ENCODE measurements at regions not wholly inside any gene's neighbourhood (a gene's known extent, or its start where the extent isn't known, plus 50 kb on each side); places are given as distances from the start of the nearest gene placed in this dataset.

- DNase-seq (ENCODE audit: low read depth) = no peak
- in situ Hi-C loops (cut with HindIII; ENCODE audit: low pct_unique_long_range_greater_than_20kb, low sequenced_read_pairs) = no loop called here
Observed at GRCh38 chr6:168154263-168154917, 75.4 kb upstream of the FRMD1 start.

- in situ Hi-C loops (cut with HindIII; ENCODE audit: low pct_unique_long_range_greater_than_20kb, low sequenced_read_pairs) = no loop called here
- DNase-seq (ENCODE audit: low read depth) = no peak
Observed at GRCh38 chr6:168153553-168153952, 74.5 kb upstream of the FRMD1 start.

- no peak for DNase-seq (ENCODE audit: low read depth)
- in situ Hi-C loops (cut with HindIII; ENCODE audit: low pct_unique_long_range_greater_than_20kb, low sequenced_read_pairs) = no loop called here
Observed at GRCh38 chr6:168152980-168153379, 74.0 kb upstream of the FRMD1 start.

- in situ Hi-C loops (cut with HindIII; ENCODE audit: low pct_unique_long_range_greater_than_20kb, low sequenced_read_pairs) = no loop called here
Observed at GRCh38 chr6:168152306-168152963, 73.4 kb upstream of the FRMD1 start.

GRCh38 chr6:168150551-168151320 is 71.7 kb upstream of the FRMD1 start:
- in situ Hi-C loops (cut with HindIII; ENCODE audit: low pct_unique_long_range_greater_than_20kb, low sequenced_read_pairs) = no loop called here
- DNase-seq (ENCODE audit: low read depth) = peak; percentile 42

More at GRCh38 chr6:168152306-168152963, 73.4 kb upstream of the FRMD1 start:
- no peak for DNase-seq (ENCODE audit: low read depth)

GRCh38 chr6:168149015-168149414 is 70.0 kb upstream of the FRMD1 start:
- in situ Hi-C loops (cut with HindIII; ENCODE audit: low pct_unique_long_range_greater_than_20kb, low sequenced_read_pairs) = no loop called here

GRCh38 chr6:168148231-168148849 is 69.3 kb upstream of the FRMD1 start:
- DNase-seq (ENCODE audit: low read depth) = no peak
- in situ Hi-C loops (cut with HindIII; ENCODE audit: low pct_unique_long_range_greater_than_20kb, low sequenced_read_pairs) = no loop called here

More at GRCh38 chr6:168149015-168149414, 70.0 kb upstream of the FRMD1 start:
- no peak for DNase-seq (ENCODE audit: low read depth)

- DNase-seq (ENCODE audit: low read depth) = no peak
- in situ Hi-C loops (cut with HindIII; ENCODE audit: low pct_unique_long_range_greater_than_20kb, low sequenced_read_pairs) = no loop called here
Observed at GRCh38 chr6:168147205-168147738, 68.3 kb upstream of the FRMD1 start.

- in situ Hi-C loops (cut with HindIII; ENCODE audit: low pct_unique_long_range_greater_than_20kb, low sequenced_read_pairs) = no loop called here
- DNase-seq (ENCODE audit: low read depth) = no peak
Observed at GRCh38 chr6:168145747-168146596, 67.0 kb upstream of the FRMD1 start.

- DNase-seq (ENCODE audit: low read depth) = no peak
- in situ Hi-C loops (cut with HindIII; ENCODE audit: low pct_unique_long_range_greater_than_20kb, low sequenced_read_pairs) = no loop called here
Observed at GRCh38 chr6:168139121-168139520, 60.1 kb upstream of the FRMD1 start.

- in situ Hi-C loops (cut with HindIII; ENCODE audit: low pct_unique_long_range_greater_than_20kb, low sequenced_read_pairs) = no loop called here
- no peak for DNase-seq (ENCODE audit: low read depth)
Observed at GRCh38 chr6:168138436-168138835, 59.4 kb upstream of the FRMD1 start.

GRCh38 chr6:168137024-168137423 is 58.0 kb upstream of the FRMD1 start:
- in situ Hi-C loops (cut with HindIII; ENCODE audit: low pct_unique_long_range_greater_than_20kb, low sequenced_read_pairs) = no loop called here
- no peak for DNase-seq (ENCODE audit: low read depth)

- no peak for DNase-seq (ENCODE audit: low read depth)
- in situ Hi-C loops (cut with HindIII; ENCODE audit: low pct_unique_long_range_greater_than_20kb, low sequenced_read_pairs) = no loop called here
Observed at GRCh38 chr6:168136622-168137021, 57.6 kb upstream of the FRMD1 start.

- DNase-seq (ENCODE audit: low read depth) = no peak
- in situ Hi-C loops (cut with HindIII; ENCODE audit: low pct_unique_long_range_greater_than_20kb, low sequenced_read_pairs) = no loop called here
Observed at GRCh38 chr6:168136001-168136400, 57.0 kb upstream of the FRMD1 start.

GRCh38 chr6:168134560-168135201 is 55.7 kb upstream of the FRMD1 start:
- in situ Hi-C loops (cut with HindIII; ENCODE audit: low pct_unique_long_range_greater_than_20kb, low sequenced_read_pairs) = no loop called here
- no peak for DNase-seq (ENCODE audit: low read depth)

GRCh38 chr6:168133687-168134559 is 54.9 kb upstream of the FRMD1 start:
- in situ Hi-C loops (cut with HindIII; ENCODE audit: low pct_unique_long_range_greater_than_20kb, low sequenced_read_pairs) = no loop called here
- no peak for DNase-seq (ENCODE audit: low read depth)

GRCh38 chr6:168133168-168133561 is 54.2 kb upstream of the FRMD1 start:
- no peak for DNase-seq (ENCODE audit: low read depth)
- in situ Hi-C loops (cut with HindIII; ENCODE audit: low pct_unique_long_range_greater_than_20kb, low sequenced_read_pairs) = no loop called here
